ENCODE measurements at regions not wholly inside any gene's neighbourhood (a gene's known extent, or its start where the extent isn't known, plus 50 kb on each side); places are given as distances from the start of the nearest gene placed in this dataset.
A peak's percentile ranks its signal among the peaks of the same experiment; 100 is the strongest.

DNA sequence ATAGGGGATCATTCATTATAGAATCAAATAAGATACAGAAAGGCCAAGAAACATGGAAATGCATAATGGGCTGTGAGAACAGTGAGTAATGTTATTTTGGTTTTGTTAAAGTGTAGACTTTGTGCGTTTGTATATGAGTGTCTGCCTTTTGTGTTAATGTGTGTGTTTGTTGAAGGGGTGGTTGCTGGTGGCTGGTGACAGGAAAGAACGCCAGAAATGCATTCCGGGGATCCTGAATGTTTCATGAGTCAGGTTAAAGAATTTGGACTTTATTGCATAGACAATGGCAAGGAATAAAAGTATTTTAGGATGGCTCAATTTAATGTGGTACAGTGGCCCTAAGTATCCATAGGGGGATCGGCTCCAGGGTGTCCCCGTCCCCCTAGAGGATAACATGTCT lies 1228.9 kb downstream of the PCDH7 start:
- no peak for TF ChIP-seq GATA1 (IDR thresholded peaks at IDR 0.05; ENCODE audit: low read depth, low read length)
- TF ChIP-seq POLR2A (IDR thresholded peaks at IDR 0.05; ENCODE audit: low read length), result no peak

GRCh38 chr4:31955346-31955745 lies 1235.2 kb downstream of the PCDH7 start:
- TF ChIP-seq GATA1 (IDR thresholded peaks at IDR 0.05; ENCODE audit: low read depth, low read length) (no peak), POLR2A (IDR thresholded peaks at IDR 0.05; ENCODE audit: low read length) (no peak)

More for the DNA sequence above, 1228.9 kb downstream of the PCDH7 start:
- no peak for DNase-seq

DNA sequence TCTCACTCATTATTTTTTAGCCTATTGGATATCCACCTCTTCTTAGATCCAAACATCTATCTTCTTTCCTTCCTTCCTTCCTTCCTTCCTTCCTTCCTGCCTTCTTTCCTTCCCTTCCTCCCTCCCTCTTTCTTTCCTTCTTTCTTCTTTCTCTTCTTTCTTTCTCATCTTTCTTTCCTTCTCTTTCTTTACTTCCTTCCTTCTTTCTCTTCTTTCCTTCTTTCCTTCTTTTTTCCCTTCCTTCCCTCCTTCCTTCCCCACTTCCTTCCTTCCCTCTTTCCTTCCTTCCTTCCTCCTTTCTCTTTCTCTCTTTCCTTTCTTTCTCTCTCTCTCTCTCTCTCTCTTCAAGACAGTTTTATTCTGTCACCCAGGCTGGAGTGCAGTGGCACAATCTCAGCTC lies 1239.8 kb downstream of the PCDH7 start:
- DNase-seq, result no peak
- TF ChIP-seq GATA1 (IDR thresholded peaks at IDR 0.05; ENCODE audit: low read depth, low read length), result no peak

More at GRCh38 chr4:31955346-31955745, 1235.2 kb downstream of the PCDH7 start:
- no peak for DNase-seq

- TF ChIP-seq POLR2A (IDR thresholded peaks at IDR 0.05; ENCODE audit: low read length), result no peak
- TF ChIP-seq GATA1 (IDR thresholded peaks at IDR 0.05; ENCODE audit: low read depth, low read length), result no peak
- no peak for DNase-seq
Measured at GRCh38 chr4:31964685-31965084, 1244.5 kb downstream of the PCDH7 start.

- TF ChIP-seq GATA1 (IDR thresholded peaks at IDR 0.05; ENCODE audit: low read depth, low read length), result no peak
- TF ChIP-seq POLR2A (IDR thresholded peaks at IDR 0.05; ENCODE audit: low read length), result no peak
- no peak for DNase-seq
Measured at GRCh38 chr4:31968842-31969241, 1248.7 kb downstream of the PCDH7 start.

- TF ChIP-seq POLR2A (IDR thresholded peaks at IDR 0.05; ENCODE audit: low read length) (no peak), GATA1 (IDR thresholded peaks at IDR 0.05; ENCODE audit: low read depth, low read length) (no peak)
- no peak for DNase-seq
Measured at GRCh38 chr4:31974490-31975002, 1254.4 kb downstream of the PCDH7 start.

- no peak for DNase-seq
- TF ChIP-seq GATA1 (IDR thresholded peaks at IDR 0.05; ENCODE audit: low read depth, low read length) (no peak), POLR2A (IDR thresholded peaks at IDR 0.05; ENCODE audit: low read length) (no peak)
Measured at GRCh38 chr4:31979988-31980387, 1259.8 kb downstream of the PCDH7 start.

GRCh38 chr4:31983246-31983645 lies 1263.1 kb downstream of the PCDH7 start:
- TF ChIP-seq GATA1 (IDR thresholded peaks at IDR 0.05; ENCODE audit: low read depth, low read length) (no peak), POLR2A (IDR thresholded peaks at IDR 0.05; ENCODE audit: low read length) (no peak)
- DNase-seq, result no peak

GRCh38 chr4:31983677-31984076 lies 1263.5 kb downstream of the PCDH7 start:
- TF ChIP-seq GATA1 (IDR thresholded peaks at IDR 0.05; ENCODE audit: low read depth, low read length) (no peak), POLR2A (IDR thresholded peaks at IDR 0.05; ENCODE audit: low read length) (no peak)

DNA sequence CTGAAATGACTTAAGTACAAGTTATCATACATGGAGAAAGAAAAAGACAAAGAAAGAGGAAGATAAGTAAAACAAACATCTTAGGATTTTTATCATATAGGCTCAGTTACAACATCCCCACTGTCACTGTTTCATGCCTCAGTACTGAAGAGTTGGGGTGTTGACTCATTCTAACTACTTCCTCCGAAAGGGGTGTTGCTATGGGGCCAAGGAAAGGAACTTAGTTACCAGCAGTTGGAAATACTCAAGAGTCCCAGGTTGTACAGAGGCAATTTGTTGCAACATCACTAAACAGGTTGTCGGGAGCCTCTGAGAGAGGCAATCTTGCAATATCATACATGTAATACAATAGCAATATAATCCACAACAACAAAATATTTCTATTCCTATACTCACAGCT lies 1264.7 kb downstream of the PCDH7 start:
- no peak for DNase-seq
- TF ChIP-seq POLR2A (IDR thresholded peaks at IDR 0.05; ENCODE audit: low read length), result no peak
- TF ChIP-seq GATA1 (IDR thresholded peaks at IDR 0.05; ENCODE audit: low read depth, low read length), result no peak

More at GRCh38 chr4:31983677-31984076, 1263.5 kb downstream of the PCDH7 start:
- no peak for DNase-seq

DNA sequence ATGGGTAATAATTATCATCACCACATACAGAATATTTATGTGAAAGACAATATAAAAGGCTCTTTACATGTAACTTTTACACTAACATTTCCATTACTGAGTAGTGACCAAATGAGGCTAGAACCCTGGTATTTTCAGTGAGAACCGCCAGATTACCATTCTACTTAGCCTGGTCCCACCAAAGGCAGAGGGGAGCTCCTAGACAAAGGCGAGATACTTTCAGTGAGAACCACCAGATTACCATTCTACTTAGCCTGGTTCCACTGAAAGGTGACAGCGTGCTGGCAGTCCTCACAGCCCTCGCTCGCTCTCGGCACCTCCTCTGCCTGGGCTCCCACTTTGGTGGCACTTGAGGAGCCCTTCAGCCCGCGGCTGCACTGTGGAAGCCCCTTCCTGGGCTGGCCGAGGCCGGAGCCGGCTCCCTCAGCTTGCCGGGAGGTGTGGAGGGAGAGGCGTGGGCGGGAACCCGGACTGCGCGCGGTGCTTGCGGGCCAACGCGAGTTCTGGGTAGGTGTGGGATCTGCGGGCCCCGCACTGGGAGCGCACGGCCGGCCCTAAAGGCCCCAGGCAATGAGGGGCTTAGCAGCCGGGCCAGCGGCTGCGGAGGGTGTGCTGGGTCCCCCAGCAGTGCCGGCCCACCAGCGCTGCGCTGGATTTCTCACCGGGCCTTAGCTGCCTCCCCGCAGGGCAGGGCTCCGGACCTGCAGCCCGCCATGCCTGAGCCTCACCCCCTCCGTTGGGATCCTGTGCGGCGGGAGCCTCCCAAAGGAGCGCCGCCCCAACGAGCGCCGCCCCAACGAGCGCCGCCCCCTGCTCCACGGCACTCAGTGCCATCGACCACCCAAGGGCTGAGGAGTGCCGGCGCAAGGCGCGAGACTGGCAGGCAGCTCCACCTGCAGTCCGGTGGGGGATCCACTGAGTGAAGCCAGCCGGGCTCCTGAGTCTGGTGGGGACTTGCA lies 1276.1 kb downstream of the PCDH7 start:
- no peak for DNase-seq

GRCh38 chr4:31998807-31999206 lies 1278.6 kb downstream of the PCDH7 start:
- TF ChIP-seq POLR2A (IDR thresholded peaks at IDR 0.05; ENCODE audit: low read length) (no peak), GATA1 (IDR thresholded peaks at IDR 0.05; ENCODE audit: low read depth, low read length) (no peak)
- DNase-seq, result peak in 1 of 2 experiments; percentile 4

More for the DNA sequence above, 1276.1 kb downstream of the PCDH7 start:
- no peak for TF ChIP-seq GATA1 (IDR thresholded peaks at IDR 0.05; ENCODE audit: low read depth, low read length)
- TF ChIP-seq POLR2A (IDR thresholded peaks at IDR 0.05; ENCODE audit: low read length), result no peak

GRCh38 chr4:31999848-32000247 lies 1279.7 kb downstream of the PCDH7 start:
- no peak for DNase-seq
- TF ChIP-seq POLR2A (IDR thresholded peaks at IDR 0.05; ENCODE audit: low read length) (no peak), GATA1 (IDR thresholded peaks at IDR 0.05; ENCODE audit: low read depth, low read length) (no peak)

DNA sequence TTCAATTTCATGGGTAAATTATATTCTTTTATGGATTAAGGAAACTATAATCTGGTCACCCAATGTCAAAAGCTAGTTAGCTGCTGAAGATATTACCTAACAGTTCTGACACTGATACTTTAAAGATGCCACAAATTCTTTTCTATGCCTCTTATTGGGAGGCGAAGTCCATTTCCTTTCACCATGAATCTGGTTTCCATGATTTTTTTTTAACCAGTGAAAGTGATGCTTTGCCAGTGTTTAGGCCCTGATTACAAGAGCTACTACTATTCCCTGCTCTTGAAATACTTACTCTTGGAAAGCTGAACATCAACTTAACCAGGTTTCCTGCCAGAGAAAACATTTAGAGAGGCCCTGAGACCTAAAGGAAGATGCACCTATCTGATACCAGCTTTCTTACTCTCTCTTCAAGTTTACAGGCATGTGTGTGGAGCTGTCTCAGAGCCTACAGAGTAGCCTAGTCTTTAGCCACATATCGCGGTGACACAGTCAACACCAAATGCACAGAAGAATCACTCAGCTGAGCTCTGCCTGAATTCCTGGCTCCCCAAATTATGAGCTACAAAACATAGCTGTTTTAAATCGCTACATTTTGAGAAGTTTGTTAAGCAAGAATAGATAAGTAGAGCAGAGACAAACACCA lies 1280.8 kb downstream of the PCDH7 start:
- no peak for DNase-seq
- TF ChIP-seq GATA1 (IDR thresholded peaks at IDR 0.05; ENCODE audit: low read depth, low read length), result no peak
- TF ChIP-seq POLR2A (IDR thresholded peaks at IDR 0.05; ENCODE audit: low read length), result no peak
